Vagina (tissue), 2 donors: ENCODE measurements at regions not wholly inside any gene's neighbourhood (a gene's known extent, or its start where the extent isn't known, plus 50 kb on each side); places are given as distances from the start of the nearest gene placed in this dataset.

Source experiments
- CTCF ChIP-seq, 3 experiments: fragments of 450-650 bp in 2 of 3; fragments of 200-600 bp in 1 of 3; sonication (generic) in 1 of 3; IDR thresholded peaks; one replicate each; pipeline ENCODE4 v1.5.1; 2017 to 2019; ENCODE audit warnings: antibody characterized with exemption in 3 of 3, mild to moderate bottlenecking in 2 of 3, moderate library complexity in 2 of 3
- POLR2A ChIP-seq, 2 donors: fragments of 450-650 bp; IDR thresholded peaks; one replicate each; pipeline ENCODE4 v1.6.1; 2017; ENCODE audit warnings: antibody characterized with exemption in 2 of 2, mild to moderate bottlenecking in 2 of 2, moderate library complexity in 2 of 2

GRCh38 chr4:78689700-78690323, 86.3 kb upstream of the BMP2K start:
- TF ChIP-seq CTCF (IDR thresholded peaks at IDR 0.05): no peak
- TF ChIP-seq POLR2A (IDR thresholded peaks at IDR 0.05): no peak
